Transverse colon (tissue), 4 donors: ENCODE measurements at regions not wholly inside any gene's neighbourhood (a gene's known extent, or its start where the extent isn't known, plus 50 kb on each side); places are given as distances from the start of the nearest gene placed in this dataset.

Experiments
- DNase-seq: peaks from one replicate; pipeline ENCODE4 v3.0.0-alpha.2; 2019
- H3K27ac ChIP-seq, 4 donors: fragments of 200-600 bp; sonication (generic); 2 replicates each; pipeline ENCODE4 v1.5.1; 2016 to 2018; ENCODE audit warnings: inconsistent platforms in 4 of 4
- H3K27me3 ChIP-seq: fragments of 200-600 bp; sonication (generic); 2 replicates; pipeline ENCODE4 v1.5.1; 2017; ENCODE audit warnings: inconsistent platforms
- H3K36me3 ChIP-seq, 4 donors: fragments of 200-600 bp; sonication (generic); 2 replicates each; pipeline ENCODE4 v1.5.1; 2017 to 2019; ENCODE audit warnings: inconsistent platforms in 4 of 4
- H3K4me1 ChIP-seq, 4 donors: fragments of 200-600 bp; sonication (generic); 2 replicates each; pipeline ENCODE4 v1.5.1; 2017 to 2020; ENCODE audit warnings: inconsistent platforms in 4 of 4
- H3K4me3 ChIP-seq, 4 donors: fragments of 200-600 bp; sonication (generic); 1 replicate in 1 of 4; 2 replicates in 3 of 4; pipeline versions ENCODE4 v1.5.1 to v1.6.1; 2017 to 2019; ENCODE audit warnings: inconsistent platforms in 4 of 4
- H3K9me3 ChIP-seq, 2 donors: fragments of 200-600 bp; sonication (generic); 2 replicates each; pipeline ENCODE4 v1.5.1; 2017 to 2019; ENCODE audit warnings: inconsistent platforms in 2 of 2
- EP300 ChIP-seq: sonication (generic); formaldehyde crosslinking; IDR thresholded peaks from one replicate; pipeline ENCODE4 v1.6.1; 2017; ENCODE audit warnings: antibody characterized with exemption, low read depth
- POLR2A ChIP-seq: fragments of 450-650 bp; IDR thresholded peaks from one replicate; pipeline ENCODE4 v1.6.1; 2016; ENCODE audit warnings: antibody characterized with exemption, mild to moderate bottlenecking, moderate library complexity
- POLR2AphosphoS5 ChIP-seq, 3 donors: sonication (generic); formaldehyde crosslinking; IDR thresholded peaks; one replicate each; pipeline ENCODE4 v1.6.1; 2016; ENCODE audit warnings: antibody characterized with exemption in 3 of 3
- WGBS, 2 donors: methylation state at CpG; one replicate each; pipeline ENCODE4 v1.1.5; 2018; ENCODE audit warnings: low coverage in 1 of 2; 5-methylcytosine and 5-hydroxymethylcytosine counted together
- in situ Hi-C, 4 donors: fragments of 200-750 bp; cut with MboI; loops; one replicate each; pipeline versions ENCODE4 v1.15.0 to v1.15.1; 2017; ENCODE audit warnings: low sequenced_read_pairs in 3 of 4, low pct_ligation_motif_present in 1 of 4, low pct_unique_long_range_greater_than_20kb in 1 of 4
- intact Hi-C: fragments of 100-400 bp; cut with DNase I; formaldehyde crosslinking; loops from one replicate; pipeline ENCODE4 v1.15.1; 2023; ENCODE audit warnings: low total_unique reads
- TF ChIP-seq, protein P1 (sequence below), 5 experiments: fragments of 200-600 bp in 3 of 5; fragments of 450-650 bp in 2 of 5; sonication (generic) in 3 of 5; IDR thresholded peaks; 1 replicate in 2 of 5; 2 replicates in 3 of 5; pipeline ENCODE4 v1.5.1; 2016 to 2017; ENCODE audit warnings: antibody characterized with exemption in 5 of 5, inconsistent platforms in 3 of 5, mild to moderate bottlenecking in 2 of 5, moderate library complexity in 1 of 5

DNA sequence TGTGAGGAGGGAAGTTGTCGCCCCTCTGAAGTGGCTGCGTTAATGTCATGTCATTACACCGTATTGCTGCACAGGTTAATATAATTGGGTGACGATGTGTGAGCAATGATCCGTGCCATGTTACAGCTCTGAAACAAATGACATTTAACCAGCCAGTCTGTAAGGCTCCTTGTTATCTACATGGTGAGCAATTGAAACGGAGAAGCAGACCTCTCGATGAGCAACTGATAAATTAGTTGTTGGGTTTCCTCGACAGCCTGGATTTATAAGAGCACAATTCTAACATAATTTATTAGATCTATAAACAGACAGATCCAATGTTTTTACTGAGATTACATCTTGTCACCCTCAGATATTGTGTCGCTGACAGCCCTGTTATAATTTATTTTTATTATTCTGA is 49.9 kb upstream of the MAFB start:
- TF ChIP-seq EP300 = no peak
- TF ChIP-seq, protein P1, sequence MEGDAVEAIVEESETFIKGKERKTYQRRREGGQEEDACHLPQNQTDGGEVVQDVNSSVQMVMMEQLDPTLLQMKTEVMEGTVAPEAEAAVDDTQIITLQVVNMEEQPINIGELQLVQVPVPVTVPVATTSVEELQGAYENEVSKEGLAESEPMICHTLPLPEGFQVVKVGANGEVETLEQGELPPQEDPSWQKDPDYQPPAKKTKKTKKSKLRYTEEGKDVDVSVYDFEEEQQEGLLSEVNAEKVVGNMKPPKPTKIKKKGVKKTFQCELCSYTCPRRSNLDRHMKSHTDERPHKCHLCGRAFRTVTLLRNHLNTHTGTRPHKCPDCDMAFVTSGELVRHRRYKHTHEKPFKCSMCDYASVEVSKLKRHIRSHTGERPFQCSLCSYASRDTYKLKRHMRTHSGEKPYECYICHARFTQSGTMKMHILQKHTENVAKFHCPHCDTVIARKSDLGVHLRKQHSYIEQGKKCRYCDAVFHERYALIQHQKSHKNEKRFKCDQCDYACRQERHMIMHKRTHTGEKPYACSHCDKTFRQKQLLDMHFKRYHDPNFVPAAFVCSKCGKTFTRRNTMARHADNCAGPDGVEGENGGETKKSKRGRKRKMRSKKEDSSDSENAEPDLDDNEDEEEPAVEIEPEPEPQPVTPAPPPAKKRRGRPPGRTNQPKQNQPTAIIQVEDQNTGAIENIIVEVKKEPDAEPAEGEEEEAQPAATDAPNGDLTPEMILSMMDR (IDR thresholded peaks at IDR 0.05) = no peak
- no peak for TF ChIP-seq POLR2A
- no peak for TF ChIP-seq POLR2AphosphoS5 (IDR thresholded peaks at IDR 0.05)
- intact Hi-C loops (loop anchor here (5.0 kb wide), 1 partner anchor 183 kb away; no protein-coding TSS in a partner anchor), in situ Hi-C loops (loop anchor here in 3 of 4 donors (10.0 to 25.0 kb wide), 3 partner anchors 206 to 373 kb away; no protein-coding TSS in a partner anchor)
- Histone ChIP-seq H3K36me3 (no peaks in the 10 kb centered on the region), H3K4me1 (no peaks in the 10 kb centered on the region), H3K27me3 (peaks cover 15% of the 10 kb centered on the region), H3K27ac (no peak overlapping the region), H3K9me3 (no peaks in the 10 kb centered on the region), H3K4me3 (no peak overlapping the region)
- DNase-seq = no peak
- 45 to 64% methylated on average over 4 to 9 of the region's 9 CpGs for WGBS, 2 donors

DNA sequence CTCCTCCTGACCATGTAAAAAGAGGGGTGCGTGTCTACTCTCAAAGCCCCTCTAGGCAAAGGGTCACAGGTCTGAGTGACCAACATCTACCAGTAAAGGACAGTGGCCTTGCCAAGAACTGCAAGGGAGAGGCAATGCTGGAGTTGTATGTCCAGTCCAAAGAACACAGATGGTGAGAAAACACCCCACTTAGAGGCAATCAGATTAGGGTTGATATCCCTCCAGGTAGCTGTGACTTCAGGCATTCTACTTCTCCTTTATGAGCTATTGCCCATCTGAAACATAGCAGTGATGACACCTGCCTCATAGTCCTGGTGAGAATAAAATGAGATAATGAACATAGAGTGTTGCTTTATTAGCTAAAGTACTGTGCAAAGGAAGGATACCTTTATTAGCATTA is 50.8 kb upstream of the MAFB start:
- H3K27me3 ChIP-seq = peaks cover 14% of the 10 kb centered on the region
- in situ Hi-C loops (loop anchor here in 3 of 4 donors (10.0 to 25.0 kb wide), 3 partner anchors 205 to 372 kb away; no protein-coding TSS in a partner anchor), intact Hi-C loops (loop anchor here (5.0 kb wide), 1 partner anchor 182 kb away; no protein-coding TSS in a partner anchor)
- no peaks in the 10 kb centered on the region for H3K4me1 ChIP-seq
- no peaks in the 10 kb centered on the region for H3K9me3 ChIP-seq
- WGBS, 2 donors = 91% methylated on average over 1 of the region's 1 CpG; no CpG with 5 or more reads in 1 of the 2 donors
- no peak for DNase-seq
- H3K27ac ChIP-seq = no peak overlapping the region
- no peaks in the 10 kb centered on the region for H3K36me3 ChIP-seq
- TF ChIP-seq POLR2AphosphoS5 (IDR thresholded peaks at IDR 0.05) (no peak), EP300 (no peak), POLR2A (no peak)
- TF ChIP-seq, protein P1 (IDR thresholded peaks at IDR 0.05) = no peak
- H3K4me3 ChIP-seq = no peak overlapping the region

DNA sequence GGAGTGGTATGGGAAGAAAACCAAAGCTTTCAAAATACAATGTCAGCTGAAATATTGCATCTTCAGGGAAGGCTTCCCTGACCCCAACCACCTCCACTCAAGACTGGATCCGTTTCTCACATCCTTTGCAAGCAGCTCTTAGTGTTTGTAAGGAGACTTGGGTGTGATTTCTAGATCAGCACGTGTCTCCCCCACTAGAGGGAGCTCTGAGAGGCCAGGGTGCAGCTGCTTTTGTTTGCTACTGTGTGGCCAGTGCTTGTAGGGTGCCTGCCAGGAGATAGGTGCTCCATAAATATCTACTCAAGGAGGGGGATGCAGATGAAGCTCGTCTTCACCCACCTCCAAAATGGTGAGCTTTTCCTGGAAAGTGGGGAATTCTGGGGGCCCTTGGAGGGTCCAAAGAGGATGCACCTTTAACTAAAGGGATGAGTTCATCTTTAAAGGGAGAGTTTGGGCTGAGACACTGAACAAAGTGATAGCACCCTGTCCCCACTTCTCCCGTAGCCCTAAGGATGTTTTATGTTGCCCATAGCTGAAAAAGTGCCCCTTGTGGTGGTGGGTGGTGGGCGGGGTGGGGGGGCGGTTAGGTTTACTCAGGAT is 52.6 kb upstream of the MAFB start:
- intact Hi-C loops = no loop called here
- Histone ChIP-seq H3K4me3 (no peak overlapping the region), H3K27me3 (peaks cover 10% of the 10 kb centered on the region), H3K9me3 (no peaks in the 10 kb centered on the region), H3K4me1 (no peaks in the 10 kb centered on the region), H3K27ac (no peak overlapping the region), H3K36me3 (no peaks in the 10 kb centered on the region)
- in situ Hi-C loops = loop anchor here in 2 of 4 donors (25.0 kb wide), 2 partner anchors 221 to 371 kb away; no protein-coding TSS in a partner anchor
- TF ChIP-seq POLR2AphosphoS5 (IDR thresholded peaks at IDR 0.05) (no peak), EP300 (no peak), POLR2A (no peak)
- TF ChIP-seq, protein P1 (IDR thresholded peaks at IDR 0.05) = peak; percentile 42 to 62 (median 47)
- WGBS, 2 donors = 0 to 20% methylated on average over 1 to 5 of the region's 6 CpGs
- peak; percentile 51 for DNase-seq

DNA sequence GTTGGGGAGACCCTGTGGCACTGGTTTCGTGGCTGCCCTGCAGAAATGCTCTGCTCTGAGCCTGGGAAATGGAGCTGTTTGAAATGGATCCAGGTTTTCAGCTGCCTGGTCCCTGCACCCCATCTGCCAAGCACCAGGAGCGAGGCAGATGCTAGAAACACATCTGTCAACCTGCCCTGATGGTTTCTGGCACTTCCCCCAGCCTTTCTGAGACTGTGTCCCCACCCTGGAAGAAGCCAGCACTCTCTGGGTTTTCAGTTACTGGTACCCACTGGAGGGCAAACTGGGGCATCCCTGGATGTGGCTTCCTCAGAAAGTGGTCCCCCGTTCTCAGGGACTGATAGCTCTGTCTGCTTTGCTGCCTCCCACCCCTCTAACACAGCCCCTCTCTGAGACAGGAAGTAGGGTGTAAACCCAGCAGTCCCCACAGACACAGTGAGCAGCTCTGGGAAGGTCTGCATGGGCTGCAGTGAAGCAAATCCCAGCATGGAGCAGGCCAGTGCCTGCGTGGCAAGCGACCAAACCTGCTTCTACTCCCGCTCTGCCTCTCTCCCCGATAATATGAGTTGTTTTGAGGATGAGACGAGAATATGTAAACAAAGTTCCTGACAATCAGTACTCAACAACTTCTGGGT is 54.2 kb upstream of the MAFB start:
- in situ Hi-C loops (loop anchor here in 2 of 4 donors (25.0 kb wide), 2 partner anchors 219 to 369 kb away; no protein-coding TSS in a partner anchor), intact Hi-C loops (no loop called here)
- Histone ChIP-seq H3K27ac (no peak overlapping the region), H3K4me3 (no peak overlapping the region), H3K4me1 (no peaks in the 10 kb centered on the region), H3K36me3 (no peaks in the 10 kb centered on the region), H3K27me3 (peaks cover 12% of the 10 kb centered on the region), H3K9me3 (no peaks in the 10 kb centered on the region)
- TF ChIP-seq POLR2A = no peak
- TF ChIP-seq, protein P1 (IDR thresholded peaks at IDR 0.05) = no peak
- TF ChIP-seq EP300 = no peak
- DNase-seq = no peak
- WGBS, 2 donors = 42% methylated on average over 7 of the region's 8 CpGs; no CpG with 5 or more reads in 1 of the 2 donors
